Non-pigmented ciliary epithelial cell (primary cell): ENCODE measurements at regions not wholly inside any gene's neighbourhood (a gene's known extent, or its start where the extent isn't known, plus 50 kb on each side); places are given as distances from the start of the nearest gene placed in this dataset.

Experiments
- DNase-seq: peaks from one replicate; pipeline ENCODE4 v3.0.0-alpha.2; 2010; ENCODE audit warnings: low read depth

- DNase-seq: no peak
Measured at GRCh38 chr1:209516771-209517680, 66.5 kb upstream of the CAMK1G start.

DNA sequence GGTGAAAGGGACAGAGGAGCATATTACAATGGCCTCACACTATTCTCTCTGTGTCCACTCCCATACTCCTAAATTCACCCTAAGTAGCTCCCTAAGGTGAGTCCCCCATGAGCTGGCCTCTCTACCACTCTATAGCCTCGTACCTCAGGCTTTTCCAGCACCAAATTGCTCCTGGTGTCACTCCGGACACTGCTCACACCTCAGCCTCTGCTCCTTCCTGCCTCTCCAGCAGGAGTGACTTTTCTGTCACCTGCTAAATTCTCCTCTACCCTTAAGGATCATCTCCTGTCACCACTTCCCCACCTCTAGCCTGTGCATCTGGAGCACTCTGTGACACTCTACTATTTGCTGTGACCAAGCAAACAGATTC, 65.8 kb upstream of the CAMK1G start:
- DNase-seq: no peak

DNA sequence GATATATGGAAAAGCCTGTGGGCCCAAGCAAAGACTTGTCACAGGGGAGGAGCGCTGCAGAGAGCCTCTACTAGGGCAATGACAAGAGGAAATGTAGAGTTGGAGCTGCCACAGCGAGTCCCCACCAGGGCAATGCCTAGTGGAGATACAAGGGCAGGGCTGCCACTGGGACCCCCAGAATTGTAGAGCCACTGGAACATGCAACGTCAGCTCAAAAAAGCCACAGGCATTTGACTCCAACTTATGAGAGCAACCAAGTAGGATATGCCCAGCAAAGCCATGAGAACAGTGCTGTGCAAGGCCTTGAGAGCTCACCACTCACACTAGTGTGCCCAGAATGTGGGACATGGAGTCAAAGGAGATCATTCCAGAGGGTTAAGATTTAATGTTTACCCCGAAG, 63.7 kb upstream of the CAMK1G start:
- DNase-seq: no peak

DNA sequence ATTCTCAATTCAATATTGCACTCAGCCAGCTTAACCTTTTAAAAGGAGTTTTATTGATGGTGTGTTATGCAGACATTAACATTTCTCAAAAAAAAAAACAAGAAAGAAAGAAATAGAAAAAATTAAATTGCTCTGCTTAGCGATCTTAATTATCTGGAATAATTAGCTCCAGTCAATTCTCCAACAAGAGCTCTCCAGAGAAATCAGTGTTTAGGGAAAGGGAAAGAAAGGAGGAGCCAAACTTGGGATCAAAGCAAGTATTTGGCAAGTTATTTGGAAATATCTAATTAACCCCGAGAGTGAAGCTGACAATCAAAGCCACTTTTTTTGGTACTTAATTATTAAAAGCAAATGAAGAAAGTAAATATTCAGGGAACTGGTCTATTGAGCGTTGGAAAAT, 60.7 kb upstream of the CAMK1G start:
- DNase-seq: no peak

GRCh38 chr1:209526137-209526536, 57.4 kb upstream of the CAMK1G start:
- no peak for DNase-seq

DNA sequence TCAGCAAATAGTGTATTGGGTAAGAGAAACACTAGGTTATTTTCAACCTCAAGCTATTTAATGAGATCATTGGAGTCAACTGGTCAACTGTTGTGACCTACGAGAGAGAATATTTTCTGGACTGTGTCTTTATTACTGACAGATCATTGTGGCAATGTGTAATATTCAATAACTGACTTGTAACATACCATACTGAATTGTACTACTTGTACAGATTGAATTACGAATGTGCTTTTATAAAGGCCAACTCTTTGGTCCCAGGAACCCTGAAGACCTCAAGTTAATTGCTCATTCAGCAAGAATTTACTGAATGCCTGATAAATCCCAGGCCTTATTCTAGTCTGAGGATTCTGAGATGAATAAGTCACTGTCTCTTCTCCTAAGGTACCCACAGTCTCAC, 56.1 kb upstream of the CAMK1G start:
- peak; percentile 63 for DNase-seq

DNA sequence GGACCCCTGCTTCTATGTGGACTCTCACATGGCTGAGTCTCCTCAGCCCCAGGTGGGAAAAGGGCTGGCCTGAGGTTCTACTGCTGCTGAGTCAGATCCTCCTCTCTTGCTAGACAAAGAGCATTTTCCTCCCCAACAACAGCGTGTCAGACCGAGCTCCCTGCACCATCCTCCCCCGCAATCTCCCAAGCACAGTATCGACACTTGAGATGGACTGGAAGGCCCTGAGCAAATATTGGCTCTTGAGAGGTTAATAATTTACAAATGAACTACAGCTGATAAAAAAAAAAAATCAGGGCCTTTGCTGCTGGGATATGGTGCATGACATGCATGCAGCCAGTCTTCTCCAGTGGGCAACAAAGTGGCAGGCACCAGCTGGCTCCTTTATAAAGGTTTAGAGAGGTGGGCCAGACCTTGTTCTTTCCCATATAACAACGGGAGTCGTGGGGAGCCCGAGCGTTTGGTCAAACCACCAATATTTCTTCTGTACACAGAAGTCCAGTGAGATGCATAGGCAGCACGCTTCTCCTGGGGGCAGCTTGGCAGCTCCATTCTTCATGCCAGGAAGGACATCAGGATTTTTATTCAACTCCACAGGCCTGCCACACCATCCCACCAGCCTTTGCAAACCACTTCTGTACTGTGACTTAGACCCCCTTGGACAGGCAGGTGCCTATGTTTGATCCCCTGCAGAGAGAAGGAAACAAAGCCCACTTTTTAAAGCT, 55.4 kb upstream of the CAMK1G start:
- DNase-seq: no peak

DNA sequence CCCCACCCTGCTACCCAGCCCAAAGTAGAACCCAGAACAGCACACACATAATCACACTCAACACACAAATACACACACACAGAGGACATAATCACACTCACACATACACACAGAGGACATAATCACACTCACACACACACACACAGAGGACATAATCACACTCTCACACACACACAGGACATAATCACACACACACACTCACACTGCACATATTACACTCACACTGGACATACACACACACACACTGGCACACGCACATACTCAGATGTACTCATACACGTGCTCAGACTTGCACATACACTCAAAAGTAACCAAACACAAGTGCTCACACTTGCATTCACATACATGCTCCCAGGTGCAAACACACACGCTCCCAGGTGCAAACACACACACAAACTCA, 54.3 kb upstream of the CAMK1G start:
- DNase-seq: no peak

DNA sequence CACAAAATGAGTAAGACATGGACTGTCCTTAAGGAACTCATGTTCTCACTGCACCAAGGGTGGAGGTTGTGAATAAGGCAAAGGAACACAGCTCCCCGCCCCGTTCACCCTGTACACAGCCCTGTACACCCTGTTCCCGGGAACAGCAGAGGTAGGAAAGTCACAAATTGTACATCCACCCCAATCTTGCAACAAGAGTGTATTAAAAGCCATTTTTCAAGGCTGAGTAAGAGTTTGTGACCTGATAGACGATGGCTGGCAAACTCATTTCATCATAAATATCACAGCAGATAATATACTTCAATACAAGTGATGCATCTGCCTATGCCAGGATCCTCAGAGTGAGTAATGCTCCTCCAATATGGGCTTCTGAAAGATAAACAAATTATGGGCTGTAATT, 52.5 kb upstream of the CAMK1G start:
- no peak for DNase-seq

DNA sequence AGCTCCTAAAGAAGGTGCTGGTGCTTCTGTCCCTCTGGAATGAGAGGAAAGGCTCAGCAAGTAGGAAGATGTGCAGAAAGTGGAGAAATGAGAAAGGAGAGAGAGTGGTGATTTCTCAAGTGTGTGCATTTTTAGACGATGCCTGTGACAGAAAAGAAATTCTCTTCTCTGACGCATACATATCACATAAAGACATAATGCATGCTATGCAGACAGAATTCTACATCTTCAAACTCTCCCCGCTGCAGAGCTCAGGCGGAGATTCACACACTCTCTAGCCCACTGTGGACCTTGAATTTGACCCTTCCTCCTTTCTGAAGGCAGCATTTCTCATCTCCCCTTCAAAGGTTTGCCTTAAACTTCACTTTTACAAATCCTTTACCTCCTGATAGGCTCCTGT, 52.0 kb upstream of the CAMK1G start:
- no peak for DNase-seq
